A673 (cell line): ENCODE measurements at regions not wholly inside any gene's neighbourhood (a gene's known extent, or its start where the extent isn't known, plus 50 kb on each side); places are given as distances from the start of the nearest gene placed in this dataset.

Source experiments
- BruUV-seq: library from RNA; stranded (reverse); fragments of 400-500 nt; replicated peaks from 2 replicates; lab custom pipeline; 2021; lab: Mats Ljungman, UMichigan
- CTCF ChIA-PET: fragments of 300-600 bp; sonication (Branson Sonifier 250); formaldehyde crosslinking; loops from one replicate; lab custom pipeline; 2022; ENCODE audit warnings: antibody characterized with exemption; lab: Charles Lee
- POLR2A ChIA-PET: fragments of 300-600 bp; sonication (Branson Sonifier 250); formaldehyde crosslinking; loops from one replicate; lab custom pipeline; 2022; ENCODE audit warnings: antibody characterized with exemption; ENCODE audit not compliant: low non-redundant PET; lab: Charles Lee
- DNase-seq: peaks from one replicate; pipeline ENCODE4 v3.0.0-alpha.2; 2015; ENCODE audit warnings: low spot score
- H3K27ac ChIP-seq: fragments of 200-600 bp; sonication (generic); 2 replicates; pipeline ENCODE4 v1.5.1; 2016; ENCODE audit warnings: mixed run types, low read depth, mild to moderate bottlenecking, mixed read lengths, antibody characterized with exemption, low read length; ENCODE audit not compliant: poor library complexity, severe bottlenecking
- H3K27me3 ChIP-seq: fragments of 200-600 bp; sonication (generic); replicated peaks from 2 replicates; pipeline ENCODE4 v1.6.1; 2017; ENCODE audit warnings: mixed run types, low read depth, mild to moderate bottlenecking, mixed read lengths, antibody characterized with exemption, low read length; ENCODE audit not compliant: insufficient read depth, poor library complexity
- H3K36me3 ChIP-seq: fragments of 200-600 bp; sonication (generic); 2 replicates; pipeline ENCODE4 v1.6.1; 2016; ENCODE audit warnings: mixed run types, mild to moderate bottlenecking, mixed read lengths, antibody characterized with exemption, low read length; ENCODE audit not compliant: insufficient read depth, poor library complexity, severe bottlenecking
- H3K4me1 ChIP-seq: fragments of 200-600 bp; sonication (generic); 2 replicates; pipeline ENCODE4 v1.6.1; 2017; ENCODE audit warnings: mixed run types, mild to moderate bottlenecking, mixed read lengths, antibody characterized with exemption, low read length; ENCODE audit not compliant: insufficient read depth, poor library complexity, severe bottlenecking
- H3K4me3 ChIP-seq: fragments of 200-600 bp; sonication (generic); 2 replicates; pipeline ENCODE4 v1.5.1; 2016; ENCODE audit warnings: low read depth, mixed run types, mild to moderate bottlenecking, mixed read lengths, low read length; ENCODE audit not compliant: poor library complexity, severe bottlenecking
- H3K9me3 ChIP-seq: fragments of 200-600 bp; sonication (generic); 2 replicates; pipeline ENCODE4 v1.6.1; 2016; ENCODE audit warnings: mixed run types, low read depth, mild to moderate bottlenecking, mixed read lengths, antibody characterized with exemption, low read length; ENCODE audit not compliant: poor library complexity, severe bottlenecking
- EZH2 ChIP-seq: fragments of 200-600 bp; sonication (generic); IDR thresholded peaks from 2 replicates; pipeline ENCODE4 v1.6.1; 2017; ENCODE audit warnings: borderline replicate concordance, low read depth, mild to moderate bottlenecking, mixed read lengths, antibody characterized with exemption, low read length; ENCODE audit not compliant: poor library complexity, severe bottlenecking
- intact Hi-C: fragments of 100-400 bp; cut with micrococcal nuclease; formaldehyde crosslinking; loops from one replicate; pipeline ENCODE4 v1.10.0; 2022; ENCODE audit not compliant: unreplicated experiment
- TF ChIP-seq, protein P1 (sequence below): fragments of 300-800, 200-600 bp; sonication (generic); conservative IDR thresholded peaks from 2 replicates; pipeline ENCODE4 v1.5.1; 2017; ENCODE audit warnings: low read depth, mild to moderate bottlenecking, antibody characterized with exemption, low read length, moderate library complexity, mixed read lengths

- Histone ChIP-seq H3K4me1 (peaks cover 5% of the 10 kb centered on the region), H3K27ac (no peak overlapping the region), H3K4me3 (no peak overlapping the region), H3K36me3 (no peaks in the 10 kb centered on the region), H3K27me3 (no peaks in the 10 kb centered on the region), H3K9me3 (peaks cover 7% of the 10 kb centered on the region)
- intact Hi-C loops, result loop anchor here (10.0 kb wide), 1 partner anchor 389 kb away; no protein-coding TSS in a partner anchor
- ChIA-PET CTCF (no interaction called here), POLR2A (no interaction called here)
- BruUV-seq, result no TSS peak
- peak; percentile 6 for DNase-seq
- TF ChIP-seq, protein P1, sequence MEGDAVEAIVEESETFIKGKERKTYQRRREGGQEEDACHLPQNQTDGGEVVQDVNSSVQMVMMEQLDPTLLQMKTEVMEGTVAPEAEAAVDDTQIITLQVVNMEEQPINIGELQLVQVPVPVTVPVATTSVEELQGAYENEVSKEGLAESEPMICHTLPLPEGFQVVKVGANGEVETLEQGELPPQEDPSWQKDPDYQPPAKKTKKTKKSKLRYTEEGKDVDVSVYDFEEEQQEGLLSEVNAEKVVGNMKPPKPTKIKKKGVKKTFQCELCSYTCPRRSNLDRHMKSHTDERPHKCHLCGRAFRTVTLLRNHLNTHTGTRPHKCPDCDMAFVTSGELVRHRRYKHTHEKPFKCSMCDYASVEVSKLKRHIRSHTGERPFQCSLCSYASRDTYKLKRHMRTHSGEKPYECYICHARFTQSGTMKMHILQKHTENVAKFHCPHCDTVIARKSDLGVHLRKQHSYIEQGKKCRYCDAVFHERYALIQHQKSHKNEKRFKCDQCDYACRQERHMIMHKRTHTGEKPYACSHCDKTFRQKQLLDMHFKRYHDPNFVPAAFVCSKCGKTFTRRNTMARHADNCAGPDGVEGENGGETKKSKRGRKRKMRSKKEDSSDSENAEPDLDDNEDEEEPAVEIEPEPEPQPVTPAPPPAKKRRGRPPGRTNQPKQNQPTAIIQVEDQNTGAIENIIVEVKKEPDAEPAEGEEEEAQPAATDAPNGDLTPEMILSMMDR, result no peak
- TF ChIP-seq EZH2, result no peak
Measured at GRCh38 chr16:72666267-72666666, 381.7 kb downstream of the ZFHX3 start.

DNA sequence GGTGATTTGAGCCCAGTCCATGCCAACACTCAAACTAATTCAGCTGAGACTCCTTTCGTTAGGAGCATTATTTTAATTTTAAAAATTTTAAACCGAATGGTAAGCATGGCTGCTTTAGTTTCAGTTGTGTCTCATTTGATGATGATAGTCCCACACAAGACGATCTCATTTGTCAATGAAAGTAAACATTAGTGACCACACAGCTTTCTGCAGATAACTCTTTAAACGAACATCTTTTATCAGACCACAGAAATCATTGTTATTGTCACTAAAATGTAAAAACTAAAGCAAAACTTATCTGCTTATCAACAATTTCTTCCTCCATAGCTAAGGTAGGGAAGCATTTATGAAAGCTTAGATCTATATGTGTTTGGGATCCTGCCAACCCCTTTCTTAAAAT is 382.2 kb downstream of the ZFHX3 start:
- TF ChIP-seq EZH2, result no peak
- TF ChIP-seq, protein P1, result no peak
- BruUV-seq, result no TSS peak
- ChIA-PET CTCF (interaction anchor here (0.6 kb wide), 1 partner anchor 136 kb away, joined by 5 read pairs; no protein-coding TSS in a partner anchor), POLR2A (no interaction called here)
- intact Hi-C loops, result loop anchor here (10.0 kb wide), 1 partner anchor 389 kb away; no protein-coding TSS in a partner anchor
- DNase-seq, result no peak
- Histone ChIP-seq H3K27me3 (no peaks in the 10 kb centered on the region), H3K36me3 (no peaks in the 10 kb centered on the region), H3K9me3 (peaks cover 2% of the 10 kb centered on the region), H3K4me3 (peak overlapping the region; percentile 67), H3K4me1 (peaks cover 5% of the 10 kb centered on the region), H3K27ac (peak overlapping the region; percentile 95)

DNA sequence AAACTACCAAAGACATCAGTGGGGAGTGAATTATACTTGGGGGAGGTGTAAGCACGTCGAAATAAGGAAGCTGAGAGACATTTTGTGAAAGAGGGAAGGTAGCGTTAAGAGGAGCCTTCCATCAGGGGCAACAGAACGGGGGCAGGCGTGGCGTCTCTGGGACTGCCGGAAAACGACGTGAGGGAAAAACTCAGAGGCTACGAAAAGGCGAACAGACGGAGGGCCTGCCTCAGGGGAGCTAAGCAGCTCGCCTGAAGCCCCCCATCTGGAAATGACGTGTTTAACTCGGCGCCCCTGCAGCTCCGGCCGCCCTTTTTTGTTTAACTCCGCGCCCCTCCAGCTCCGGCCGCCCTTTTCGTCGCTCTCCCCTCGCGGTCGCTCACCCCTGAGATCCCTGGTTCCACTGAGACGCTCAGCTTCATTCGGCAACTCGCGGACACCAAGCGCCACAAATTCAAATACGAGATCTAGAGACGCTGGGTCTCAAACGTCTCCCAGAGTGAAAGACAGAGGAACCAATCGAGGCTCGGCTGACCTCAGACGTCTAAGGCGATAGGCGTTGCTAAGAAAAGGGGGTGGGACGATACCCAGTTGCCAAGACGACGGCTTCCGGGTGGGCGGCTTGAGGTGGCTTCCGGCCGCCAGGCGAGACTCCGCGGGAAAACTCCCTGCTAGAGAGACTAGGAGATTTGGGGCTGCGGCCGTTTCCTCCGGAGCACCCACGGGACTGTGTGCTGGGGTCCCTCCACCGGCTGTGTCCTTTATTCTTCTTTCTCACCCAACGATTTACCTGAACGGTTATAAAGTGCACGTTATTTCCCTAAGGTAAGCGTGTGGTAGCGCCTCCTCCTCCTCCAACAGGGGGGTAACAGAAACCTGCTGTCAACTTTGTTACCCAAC is 383.2 kb downstream of the ZFHX3 start:
- H3K36me3 ChIP-seq, result no peaks in the 10 kb centered on the region
- ChIA-PET CTCF (interaction anchor here (0.6 to 0.7 kb wide), 2 partner anchors 100 to 1629 kb away, joined by 3 to 6 read pairs; no protein-coding TSS in a partner anchor), POLR2A (interaction anchor here (0.7 kb wide), 1 partner anchor 508 kb away, joined by 4 read pairs; no protein-coding TSS in a partner anchor)
- TSS peak; percentile 48 for BruUV-seq
- TF ChIP-seq, protein P1, result no peak
- no peak for TF ChIP-seq EZH2
- peaks cover 5% of the 10 kb centered on the region for H3K4me1 ChIP-seq
- DNase-seq, result peak; percentile 99
- H3K27me3 ChIP-seq, result no peaks in the 10 kb centered on the region
- peak overlapping the region; percentile 67 for H3K4me3 ChIP-seq
- H3K9me3 ChIP-seq, result no peaks in the 10 kb centered on the region
- peak overlapping the region; percentile 95 for H3K27ac ChIP-seq
- intact Hi-C loops, result loop anchor here (10.0 kb wide), 1 partner anchor 390 kb away; no protein-coding TSS in a partner anchor
